Endothelial cell of umbilical vein (primary cell): ENCODE measurements at regions not wholly inside any gene's neighbourhood (a gene's known extent, or its start where the extent isn't known, plus 50 kb on each side); places are given as distances from the start of the nearest gene placed in this dataset.

Experiments used
- BruUV-seq: library from RNA; stranded (reverse); fragments of 400-500 nt; replicated peaks from 2 replicates; lab custom pipeline; 2021; lab: Mats Ljungman, UMichigan
- CTCF ChIA-PET: fragments of 300-600, 350-600 bp; sonication (Branson Sonifier 250); formaldehyde crosslinking; loops from one replicate; lab custom pipeline; 2021; ENCODE audit warnings: antibody characterized with exemption, inconsistent platforms; lab: Charles Lee
- POLR2A ChIA-PET: fragments of 300-600, 350-600 bp; sonication (Branson Sonifier 250); formaldehyde crosslinking; loops from one replicate; lab custom pipeline; 2021; ENCODE audit warnings: antibody characterized with exemption, inconsistent platforms; lab: Charles Lee
- DNase-seq: peaks from one replicate; pipeline ENCODE4 v3.0.0-alpha.2; 2011; ENCODE audit warnings: low read depth, low spot score
- FAIRE-seq: peaks from 2 replicates; lab custom pipeline; 2011; peaks lifted over from hg19 to GRCh38; lab: Jason Lieb, UNC
- H2AFZ ChIP-seq: 2 replicates; pipeline ENCODE4 v1.6.0; 2012; ENCODE audit warnings: low read depth, low read length, control low read depth, inconsistent platforms
- H3K27ac ChIP-seq: 2 replicates; pipeline ENCODE4 v1.5.1; 2011; ENCODE audit warnings: low read depth, mild to moderate bottlenecking, control low read depth, low read length, moderate library complexity; ENCODE audit not compliant: insufficient read depth
- H3K27me3 ChIP-seq, 2 experiments: 2 replicates each; pipeline versions ENCODE4 v1.6.0 to v1.6.1; 2011; ENCODE audit warnings: low read length in 2 of 2, mixed read lengths in 1 of 2; ENCODE audit not compliant: control insufficient read depth in 2 of 2, insufficient read depth in 2 of 2
- H3K36me3 ChIP-seq, 2 experiments: 2 replicates in 1 of 2; 3 replicates in 1 of 2; pipeline ENCODE4 v1.5.1; 2011; ENCODE audit warnings: low read length in 2 of 2, mild to moderate bottlenecking in 1 of 2, moderate library complexity in 1 of 2; ENCODE audit not compliant: control insufficient read depth in 2 of 2, insufficient read depth in 2 of 2; ENCODE audit errors: extremely low read depth in 1 of 2
- H3K4me1 ChIP-seq: 3 replicates; pipeline ENCODE4 v1.5.1; 2011; ENCODE audit warnings: mild to moderate bottlenecking, low read length; ENCODE audit not compliant: control insufficient read depth, insufficient read depth; ENCODE audit errors: extremely low read depth
- H3K4me2 ChIP-seq: 2 replicates; pipeline ENCODE4 v1.6.1; 2011; ENCODE audit warnings: low read length, control low read depth, mixed read lengths; ENCODE audit not compliant: insufficient read depth
- H3K4me3 ChIP-seq, 3 experiments: fragments of 200-600 bp in 1 of 3; sonication (generic), shearing (Covaris generic) in 1 of 3; replicated peaks in 1 of 3; 2 replicates each; pipeline ENCODE4 v1.5.1; 2011 to 2016; ENCODE audit warnings: control low read depth in 3 of 3, low read length in 3 of 3, mild to moderate bottlenecking in 2 of 3, inconsistent platforms in 1 of 3, low read depth in 1 of 3, moderate library complexity in 1 of 3; ENCODE audit not compliant: insufficient read depth in 1 of 3
- H3K79me2 ChIP-seq: 2 replicates; pipeline ENCODE4 v1.6.0; 2012; ENCODE audit warnings: low read length, inconsistent platforms; ENCODE audit not compliant: control insufficient read depth, insufficient read depth
- H3K9ac ChIP-seq: replicated peaks from 2 replicates; pipeline ENCODE3; 2011; ENCODE audit warnings: low read length, control low read depth; ENCODE audit not compliant: insufficient read depth; ENCODE audit errors: extremely low read depth
- H3K9me1 ChIP-seq: replicated peaks from 3 replicates; pipeline ENCODE4 v1.6.0; 2011; ENCODE audit warnings: mild to moderate bottlenecking, low read length; ENCODE audit not compliant: control insufficient read depth, insufficient read depth; ENCODE audit errors: extremely low read depth
- H3K9me3 ChIP-seq: replicated peaks from 2 replicates; pipeline ENCODE4 v1.5.1; 2012; ENCODE audit warnings: low read length, inconsistent platforms; ENCODE audit not compliant: control insufficient read depth, insufficient read depth
- H4K20me1 ChIP-seq: replicated peaks from 2 replicates; pipeline ENCODE3; 2011; ENCODE audit warnings: mild to moderate bottlenecking, low read length; ENCODE audit not compliant: control insufficient read depth, insufficient read depth; ENCODE audit errors: extremely low read depth
- FOS ChIP-seq: IDR thresholded peaks from 2 replicates; pipeline ENCODE4 v1.6.1; 2011; ENCODE audit warnings: mild to moderate bottlenecking, low read length, moderate library complexity, borderline replicate concordance; ENCODE audit not compliant: insufficient read depth
- MYC ChIP-seq: IDR thresholded peaks from one replicate; pipeline ENCODE4 v1.6.1; 2011; ENCODE audit warnings: mild to moderate bottlenecking, low read depth, low read length
- POLR2A ChIP-seq: IDR thresholded peaks from 2 replicates; pipeline ENCODE4 v1.6.1; 2012; ENCODE audit warnings: low read depth, mild to moderate bottlenecking, control low read depth, low read length
- dilution Hi-C: fragments of 300-500 bp; cut with MboI; formaldehyde crosslinking; loops from one replicate; pipeline ENCODE4 v1.15.0; 2019; ENCODE audit warnings: low sequenced_read_pairs; ENCODE audit not compliant: extremely low pct_ligation_motif_present
- intact Hi-C: fragments of 100-400 bp; cut with micrococcal nuclease; formaldehyde crosslinking; loops from one replicate; pipeline ENCODE4 v1.10.0; 2022
- TF ChIP-seq, protein P1 (sequence below), 2 donors: IDR thresholded peaks; 1 replicate in 1 of 2; 2 replicates in 1 of 2; pipeline ENCODE4 v1.5.1; 2011; ENCODE audit warnings: low read length in 2 of 2, mild to moderate bottlenecking in 2 of 2, moderate library complexity in 2 of 2, control low read depth in 1 of 2, inconsistent platforms in 1 of 2, low read depth in 1 of 2; ENCODE audit not compliant: insufficient read depth in 1 of 2; ENCODE audit errors: extremely low read depth in 1 of 2
- TF ChIP-seq, protein P2 (sequence below): IDR thresholded peaks from 2 replicates; pipeline ENCODE4 v1.6.1; 2011; ENCODE audit not compliant: insufficient read depth, insufficient read length

DNA sequence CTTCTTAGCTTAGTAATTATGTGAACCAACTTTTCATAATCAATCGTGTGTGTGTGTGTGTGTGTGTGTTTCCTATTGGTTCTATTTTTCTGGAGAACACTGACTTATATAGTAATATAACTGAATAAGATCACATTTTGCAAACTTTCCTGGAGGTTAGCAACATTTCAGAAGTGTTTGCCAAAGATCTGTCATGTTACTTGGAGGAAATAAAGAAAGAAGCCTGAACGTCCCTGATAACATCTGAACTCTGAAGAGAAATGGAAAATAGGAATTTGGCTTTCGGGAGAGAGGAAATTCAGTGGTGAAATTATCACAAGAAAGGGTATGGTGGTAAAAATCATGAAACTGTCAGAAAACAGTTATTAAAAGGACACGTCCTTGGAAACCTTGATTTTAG is 984.4 kb upstream of the AUTS2 start:
- TF ChIP-seq POLR2A = no peak
- TF ChIP-seq, protein P1, sequence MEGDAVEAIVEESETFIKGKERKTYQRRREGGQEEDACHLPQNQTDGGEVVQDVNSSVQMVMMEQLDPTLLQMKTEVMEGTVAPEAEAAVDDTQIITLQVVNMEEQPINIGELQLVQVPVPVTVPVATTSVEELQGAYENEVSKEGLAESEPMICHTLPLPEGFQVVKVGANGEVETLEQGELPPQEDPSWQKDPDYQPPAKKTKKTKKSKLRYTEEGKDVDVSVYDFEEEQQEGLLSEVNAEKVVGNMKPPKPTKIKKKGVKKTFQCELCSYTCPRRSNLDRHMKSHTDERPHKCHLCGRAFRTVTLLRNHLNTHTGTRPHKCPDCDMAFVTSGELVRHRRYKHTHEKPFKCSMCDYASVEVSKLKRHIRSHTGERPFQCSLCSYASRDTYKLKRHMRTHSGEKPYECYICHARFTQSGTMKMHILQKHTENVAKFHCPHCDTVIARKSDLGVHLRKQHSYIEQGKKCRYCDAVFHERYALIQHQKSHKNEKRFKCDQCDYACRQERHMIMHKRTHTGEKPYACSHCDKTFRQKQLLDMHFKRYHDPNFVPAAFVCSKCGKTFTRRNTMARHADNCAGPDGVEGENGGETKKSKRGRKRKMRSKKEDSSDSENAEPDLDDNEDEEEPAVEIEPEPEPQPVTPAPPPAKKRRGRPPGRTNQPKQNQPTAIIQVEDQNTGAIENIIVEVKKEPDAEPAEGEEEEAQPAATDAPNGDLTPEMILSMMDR (IDR thresholded peaks at IDR 0.05; ENCODE audit: extremely low read depth in 1 of 2, insufficient read depth in 1 of 2, low read depth in 1 of 2, low read length in 2 of 2) = no peak
- no peak for DNase-seq
- no peaks in the 10 kb centered on the region for H3K4me1 ChIP-seq
- H4K20me1 ChIP-seq = no peaks in the 10 kb centered on the region
- no peak overlapping the region for H3K4me2 ChIP-seq
- no peaks in the 10 kb centered on the region for H3K9me1 ChIP-seq
- no peaks in the 10 kb centered on the region for H3K79me2 ChIP-seq
- dilution Hi-C loops = no loop called here
- FAIRE-seq = no peak
- no peak overlapping the region for H3K27ac ChIP-seq
- BruUV-seq = no TSS peak
- POLR2A ChIA-PET = no interaction called here
- intact Hi-C loops = no loop called here
- no peak overlapping the region for H3K9ac ChIP-seq
- H3K27me3 ChIP-seq = no peaks in the 10 kb centered on the region
- H3K9me3 ChIP-seq = peaks cover 2% of the 10 kb centered on the region
- no peak overlapping the region for H3K4me3 ChIP-seq
- H3K36me3 ChIP-seq = no peaks in the 10 kb centered on the region
- H2AFZ ChIP-seq = no peak overlapping the region
- CTCF ChIA-PET = no interaction called here

DNA sequence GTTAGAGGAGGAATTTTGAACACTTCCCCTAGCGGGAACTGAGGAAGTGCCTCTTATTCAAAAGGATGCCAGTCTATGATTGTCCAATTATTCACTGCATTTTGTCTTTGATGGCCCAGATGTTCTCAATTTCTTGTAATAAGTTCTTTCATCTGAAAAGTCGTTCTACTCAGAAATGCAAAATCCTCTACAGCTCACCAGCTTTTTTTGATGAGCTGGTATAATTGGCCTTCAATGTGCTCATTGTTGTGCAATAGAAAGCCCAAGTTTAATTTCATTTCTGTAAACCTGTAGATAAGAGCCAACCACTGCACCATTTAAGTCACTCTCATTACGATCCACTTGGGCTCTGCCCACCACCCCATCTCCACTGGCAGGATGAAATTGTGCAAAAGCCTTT is 978.7 kb upstream of the AUTS2 start:
- ChIA-PET POLR2A (no interaction called here), CTCF (no interaction called here)
- Histone ChIP-seq H3K9ac (no peak overlapping the region), H3K9me1 (no peaks in the 10 kb centered on the region), H3K4me2 (no peak overlapping the region), H3K79me2 (no peaks in the 10 kb centered on the region), H2AFZ (no peak overlapping the region), H3K27me3 (no peaks in the 10 kb centered on the region), H3K4me3 (no peak overlapping the region), H3K9me3 (no peaks in the 10 kb centered on the region), H4K20me1 (no peaks in the 10 kb centered on the region), H3K27ac (no peak overlapping the region), H3K4me1 (no peaks in the 10 kb centered on the region), H3K36me3 (no peaks in the 10 kb centered on the region)
- TF ChIP-seq, protein P2, sequence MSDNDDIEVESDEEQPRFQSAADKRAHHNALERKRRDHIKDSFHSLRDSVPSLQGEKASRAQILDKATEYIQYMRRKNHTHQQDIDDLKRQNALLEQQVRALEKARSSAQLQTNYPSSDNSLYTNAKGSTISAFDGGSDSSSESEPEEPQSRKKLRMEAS = no peak
- no peak for TF ChIP-seq POLR2A
- no peak for TF ChIP-seq MYC
- TF ChIP-seq, protein P1 (IDR thresholded peaks at IDR 0.05; ENCODE audit: extremely low read depth in 1 of 2, insufficient read depth in 1 of 2, low read depth in 1 of 2, low read length in 2 of 2) = no peak
- no peak for TF ChIP-seq FOS
- BruUV-seq = no TSS peak
- DNase-seq (no peak), FAIRE-seq (no peak)
- intact Hi-C loops = no loop called here
- dilution Hi-C loops = no loop called here
